ENCODE measurements at regions not wholly inside any gene's neighbourhood (a gene's known extent, or its start where the extent isn't known, plus 50 kb on each side); places are given as distances from the start of the nearest gene placed in this dataset.

- TF ChIP-seq CTCF (IDR thresholded peaks at IDR 0.05): no peak
- no peaks in the 10 kb centered on the region for H3K36me3 ChIP-seq
- no peaks in the 10 kb centered on the region for H3K9me3 ChIP-seq
- H3K27ac ChIP-seq: no peak overlapping the region
- intact Hi-C loops (cut with DNase I): no loop called here
- no peaks in the 10 kb centered on the region for H3K27me3 ChIP-seq
- no peak for DNase-seq
- no peak overlapping the region for H3K4me3 ChIP-seq
- H3K4me1 ChIP-seq: no peaks in the 10 kb centered on the region
- no peak overlapping the region for H3K9ac ChIP-seq (ENCODE audit: low read depth in 2 of 2, low read length in 2 of 2)
Measured at GRCh38 chr6:119628691-119629594, 279.4 kb upstream of the MAN1A1 start.

- H3K36me3 ChIP-seq: no peaks in the 10 kb centered on the region
- TF ChIP-seq CTCF (IDR thresholded peaks at IDR 0.05): no peak
- no peak for DNase-seq
- no peaks in the 10 kb centered on the region for H3K9me3 ChIP-seq
- no peaks in the 10 kb centered on the region for H3K4me1 ChIP-seq
- no peak overlapping the region for H3K27ac ChIP-seq
- intact Hi-C loops (cut with DNase I): no loop called here
- H3K9ac ChIP-seq (ENCODE audit: low read depth in 2 of 2, low read length in 2 of 2): no peak overlapping the region
- no peak overlapping the region for H3K4me3 ChIP-seq
- no peaks in the 10 kb centered on the region for H3K27me3 ChIP-seq
Measured at GRCh38 chr6:119627908-119628669, 278.5 kb upstream of the MAN1A1 start.

GRCh38 chr6:119626884-119627619 lies 277.5 kb upstream of the MAN1A1 start:
- Histone ChIP-seq H3K4me1 (no peaks in the 10 kb centered on the region), H3K9ac (ENCODE audit: low read depth in 2 of 2, low read length in 2 of 2) (no peak overlapping the region), H3K27ac (no peak overlapping the region), H3K9me3 (no peaks in the 10 kb centered on the region), H3K27me3 (no peaks in the 10 kb centered on the region), H3K4me3 (no peak overlapping the region), H3K36me3 (no peaks in the 10 kb centered on the region)
- intact Hi-C loops (cut with DNase I): no loop called here
- TF ChIP-seq CTCF (IDR thresholded peaks at IDR 0.05): no peak
- no peak for DNase-seq

- intact Hi-C loops (cut with DNase I): no loop called here
- H3K27ac ChIP-seq: no peak overlapping the region
Measured at GRCh38 chr6:119620846-119621555, 271.4 kb upstream of the MAN1A1 start.

More at GRCh38 chr6:119620846-119621555, 271.4 kb upstream of the MAN1A1 start:
- Histone ChIP-seq H3K27me3 (no peaks in the 10 kb centered on the region), H3K9ac (ENCODE audit: low read depth in 2 of 2, low read length in 2 of 2) (no peak overlapping the region), H3K4me1 (no peaks in the 10 kb centered on the region), H3K4me3 (no peak overlapping the region), H3K9me3 (no peaks in the 10 kb centered on the region), H3K36me3 (no peaks in the 10 kb centered on the region)
- TF ChIP-seq CTCF (IDR thresholded peaks at IDR 0.05): no peak
- no peak for DNase-seq

Measured in colonic mucosa (tissue), 4 donors.